Fibroblast of the aortic adventitia (primary cell): ENCODE measurements at regions not wholly inside any gene's neighbourhood (a gene's known extent, or its start where the extent isn't known, plus 50 kb on each side); places are given as distances from the start of the nearest gene placed in this dataset.

Experiments used
- DNase-seq: peaks from one replicate; pipeline ENCODE4 v3.0.0-alpha.2; 2010; ENCODE audit warnings: low read depth
- H3K4me3 ChIP-seq: 2 replicates; pipeline ENCODE4 v1.5.1; 2011; ENCODE audit warnings: low read depth, mild to moderate bottlenecking, control low read depth, low read length, moderate library complexity
- TF ChIP-seq, protein P1 (sequence below): IDR thresholded peaks from 2 replicates; pipeline ENCODE4 v1.5.1; 2011; ENCODE audit warnings: mild to moderate bottlenecking, low read length, control low read depth, inconsistent platforms; ENCODE audit not compliant: insufficient read depth

DNA sequence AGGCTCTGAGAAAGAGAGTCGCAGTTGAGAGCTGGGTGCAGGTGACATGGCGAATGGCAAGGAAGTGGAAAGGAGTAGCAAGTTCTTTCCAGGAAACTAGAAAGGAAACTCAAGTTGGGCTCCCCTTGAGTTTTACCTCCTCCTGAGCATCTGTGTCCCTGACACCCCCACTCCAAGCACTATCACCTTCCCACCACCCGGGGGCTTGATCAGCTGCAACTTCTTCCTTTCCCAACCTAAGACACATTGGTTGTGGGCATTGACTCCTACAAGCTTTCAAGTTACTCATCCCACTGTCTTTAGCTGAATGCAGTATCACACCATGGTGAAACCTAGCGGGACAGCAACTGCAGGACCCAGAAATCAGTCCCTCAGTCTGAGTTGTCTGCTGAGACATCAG is 256.6 kb upstream of the NR2F2 start:
- TF ChIP-seq, protein P1, sequence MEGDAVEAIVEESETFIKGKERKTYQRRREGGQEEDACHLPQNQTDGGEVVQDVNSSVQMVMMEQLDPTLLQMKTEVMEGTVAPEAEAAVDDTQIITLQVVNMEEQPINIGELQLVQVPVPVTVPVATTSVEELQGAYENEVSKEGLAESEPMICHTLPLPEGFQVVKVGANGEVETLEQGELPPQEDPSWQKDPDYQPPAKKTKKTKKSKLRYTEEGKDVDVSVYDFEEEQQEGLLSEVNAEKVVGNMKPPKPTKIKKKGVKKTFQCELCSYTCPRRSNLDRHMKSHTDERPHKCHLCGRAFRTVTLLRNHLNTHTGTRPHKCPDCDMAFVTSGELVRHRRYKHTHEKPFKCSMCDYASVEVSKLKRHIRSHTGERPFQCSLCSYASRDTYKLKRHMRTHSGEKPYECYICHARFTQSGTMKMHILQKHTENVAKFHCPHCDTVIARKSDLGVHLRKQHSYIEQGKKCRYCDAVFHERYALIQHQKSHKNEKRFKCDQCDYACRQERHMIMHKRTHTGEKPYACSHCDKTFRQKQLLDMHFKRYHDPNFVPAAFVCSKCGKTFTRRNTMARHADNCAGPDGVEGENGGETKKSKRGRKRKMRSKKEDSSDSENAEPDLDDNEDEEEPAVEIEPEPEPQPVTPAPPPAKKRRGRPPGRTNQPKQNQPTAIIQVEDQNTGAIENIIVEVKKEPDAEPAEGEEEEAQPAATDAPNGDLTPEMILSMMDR = no peak
- H3K4me3 ChIP-seq = no peak overlapping the region
- DNase-seq = no peak

- TF ChIP-seq, protein P1 = no peak
- H3K4me3 ChIP-seq = no peak overlapping the region
- no peak for DNase-seq
Measured at GRCh38 chr15:96075895-96076294, 254.6 kb upstream of the NR2F2 start.

GRCh38 chr15:96076350-96076749 is 254.2 kb upstream of the NR2F2 start:
- TF ChIP-seq, protein P1 = no peak
- no peak overlapping the region for H3K4me3 ChIP-seq
- DNase-seq = no peak

GRCh38 chr15:96079041-96079440 is 251.5 kb upstream of the NR2F2 start:
- TF ChIP-seq, protein P1 = no peak
- no peak for DNase-seq
- H3K4me3 ChIP-seq = no peak overlapping the region

DNA sequence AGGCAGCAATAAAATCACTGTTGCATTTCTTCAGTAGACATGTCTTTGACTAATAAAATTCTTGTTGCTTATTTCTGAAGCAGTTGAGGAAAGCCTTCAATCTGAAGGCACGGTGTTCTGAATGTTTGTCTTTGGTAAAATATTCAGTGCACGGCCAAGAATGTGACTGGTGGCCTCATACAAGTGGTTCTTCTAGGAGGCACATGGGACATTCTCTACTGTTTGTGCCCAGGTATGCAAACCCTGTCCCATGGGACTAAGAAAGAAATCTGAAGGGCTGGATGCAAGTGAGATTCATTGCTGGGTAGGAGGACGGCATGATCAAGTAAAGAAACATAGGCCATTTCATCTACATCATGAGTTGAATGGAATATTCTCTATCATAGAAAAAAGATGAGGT is 250.6 kb upstream of the NR2F2 start:
- no peak overlapping the region for H3K4me3 ChIP-seq
- no peak for DNase-seq

GRCh38 chr15:96086164-96086563 is 244.3 kb upstream of the NR2F2 start:
- DNase-seq = no peak
- TF ChIP-seq, protein P1 = no peak
- H3K4me3 ChIP-seq = no peak overlapping the region

More for the DNA sequence above, 250.6 kb upstream of the NR2F2 start:
- TF ChIP-seq, protein P1 = no peak

GRCh38 chr15:96087180-96087884 is 243.2 kb upstream of the NR2F2 start:
- H3K4me3 ChIP-seq = no peak overlapping the region
- TF ChIP-seq, protein P1 = no peak
- DNase-seq = no peak
